ENCODE measurements at regions not wholly inside any gene's neighbourhood (a gene's known extent, or its start where the extent isn't known, plus 50 kb on each side); places are given as distances from the start of the nearest gene placed in this dataset.

DNA sequence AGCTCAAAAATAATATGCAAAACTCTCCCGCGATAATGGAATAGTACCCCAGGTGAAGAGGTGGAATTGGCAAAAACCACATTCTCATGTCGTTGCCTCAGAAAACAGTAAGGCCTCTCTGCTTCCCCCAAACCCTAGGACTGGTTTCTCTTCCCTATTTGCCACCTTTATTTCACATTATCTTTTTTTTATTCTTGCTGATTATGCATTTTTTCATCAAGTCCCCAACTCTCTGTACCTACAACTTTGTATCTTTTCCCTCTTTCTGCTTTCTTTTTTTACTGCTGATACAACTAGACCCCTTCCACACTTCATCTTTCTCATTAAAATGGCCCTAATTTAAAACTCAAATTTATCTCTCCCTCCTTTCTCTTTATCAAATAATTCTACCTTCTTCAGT, 1472.2 kb downstream of the SUCLG1 start:
- TF ChIP-seq, protein P1, sequence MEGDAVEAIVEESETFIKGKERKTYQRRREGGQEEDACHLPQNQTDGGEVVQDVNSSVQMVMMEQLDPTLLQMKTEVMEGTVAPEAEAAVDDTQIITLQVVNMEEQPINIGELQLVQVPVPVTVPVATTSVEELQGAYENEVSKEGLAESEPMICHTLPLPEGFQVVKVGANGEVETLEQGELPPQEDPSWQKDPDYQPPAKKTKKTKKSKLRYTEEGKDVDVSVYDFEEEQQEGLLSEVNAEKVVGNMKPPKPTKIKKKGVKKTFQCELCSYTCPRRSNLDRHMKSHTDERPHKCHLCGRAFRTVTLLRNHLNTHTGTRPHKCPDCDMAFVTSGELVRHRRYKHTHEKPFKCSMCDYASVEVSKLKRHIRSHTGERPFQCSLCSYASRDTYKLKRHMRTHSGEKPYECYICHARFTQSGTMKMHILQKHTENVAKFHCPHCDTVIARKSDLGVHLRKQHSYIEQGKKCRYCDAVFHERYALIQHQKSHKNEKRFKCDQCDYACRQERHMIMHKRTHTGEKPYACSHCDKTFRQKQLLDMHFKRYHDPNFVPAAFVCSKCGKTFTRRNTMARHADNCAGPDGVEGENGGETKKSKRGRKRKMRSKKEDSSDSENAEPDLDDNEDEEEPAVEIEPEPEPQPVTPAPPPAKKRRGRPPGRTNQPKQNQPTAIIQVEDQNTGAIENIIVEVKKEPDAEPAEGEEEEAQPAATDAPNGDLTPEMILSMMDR (IDR thresholded peaks at IDR 0.05): no peak
- no peak overlapping the region for H3K27ac ChIP-seq
- no peak for DNase-seq
- no peak overlapping the region for H3K4me3 ChIP-seq
- no peak for ATAC-seq
- peaks cover 0 to 14% of the 10 kb centered on the region in 2 donors for H3K9me3 ChIP-seq
- no peaks in the 10 kb centered on the region for H3K27me3 ChIP-seq
- H3K36me3 ChIP-seq: no peaks in the 10 kb centered on the region
- no peaks in the 10 kb centered on the region for H3K4me1 ChIP-seq
- intact Hi-C loops (cut with DNase I): no loop called here

DNA sequence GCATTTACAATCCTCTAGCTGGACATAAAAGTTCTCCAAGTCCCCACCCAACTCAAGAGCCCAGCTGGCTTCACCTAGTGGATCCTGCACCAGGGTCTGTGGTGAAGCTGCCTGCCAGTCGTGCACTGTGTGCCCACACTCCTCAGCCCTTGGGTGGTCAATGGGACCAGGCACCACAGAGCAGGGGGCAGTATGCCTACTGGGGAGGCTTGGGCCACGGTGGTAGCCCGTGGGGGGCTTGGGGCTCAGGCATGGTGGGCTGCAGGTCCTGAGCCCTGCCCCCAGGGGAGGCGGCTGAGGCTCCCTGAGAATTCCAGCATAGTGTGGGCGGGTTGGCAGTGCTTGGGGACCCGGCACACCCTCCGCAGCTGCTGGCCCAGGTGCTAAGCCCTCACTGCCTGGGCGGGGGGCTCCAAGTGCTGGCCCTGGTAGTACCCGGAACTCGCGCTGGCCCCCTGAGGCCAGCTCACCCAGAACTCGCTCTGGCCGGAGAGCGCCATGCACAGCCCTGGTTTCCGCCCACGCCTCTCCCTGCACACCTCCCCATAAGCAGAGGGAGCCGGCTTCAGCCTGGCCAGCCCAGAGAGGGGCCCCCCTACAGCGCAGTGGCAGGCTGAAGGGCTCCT, 1473.4 kb downstream of the SUCLG1 start:
- Histone ChIP-seq H3K36me3 (no peaks in the 10 kb centered on the region), H3K27me3 (no peaks in the 10 kb centered on the region), H3K27ac (no peak overlapping the region), H3K4me3 (no peak overlapping the region), H3K9me3 (peaks cover 0 to 22% of the 10 kb centered on the region in 2 donors), H3K4me1 (no peaks in the 10 kb centered on the region)
- TF ChIP-seq, protein P1 (IDR thresholded peaks at IDR 0.05): no peak
- DNase-seq: no peak
- intact Hi-C loops (cut with DNase I): no loop called here
- no peak for ATAC-seq

DNA sequence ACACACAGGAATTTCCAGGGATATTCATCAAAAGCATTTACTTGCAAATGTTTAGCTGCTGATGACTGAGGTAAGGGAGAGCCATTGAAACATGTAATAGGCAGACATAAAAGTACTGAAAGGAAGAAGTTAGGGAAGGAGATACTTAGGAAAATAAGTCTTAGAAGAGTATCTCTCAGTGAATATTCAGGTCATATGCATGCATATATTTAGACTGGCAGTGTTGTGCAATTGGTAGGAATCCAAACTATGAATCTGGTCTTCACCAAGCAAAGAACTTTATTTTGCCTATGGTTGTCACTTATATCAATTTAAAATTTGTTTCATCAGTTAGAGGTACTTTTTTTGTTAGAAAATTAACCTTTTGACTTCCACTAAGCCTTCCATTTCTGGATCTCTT, 1490.7 kb downstream of the SUCLG1 start:
- Histone ChIP-seq H3K4me1 (no peaks in the 10 kb centered on the region), H3K27ac (no peak overlapping the region), H3K9me3 (peaks cover 3 to 25% of the 10 kb centered on the region in 2 donors), H3K27me3 (no peaks in the 10 kb centered on the region), H3K4me3 (no peak overlapping the region), H3K36me3 (no peaks in the 10 kb centered on the region)
- TF ChIP-seq, protein P1 (IDR thresholded peaks at IDR 0.05): no peak
- DNase-seq (no peak), ATAC-seq (no peak)
- intact Hi-C loops (cut with DNase I): no loop called here

DNA sequence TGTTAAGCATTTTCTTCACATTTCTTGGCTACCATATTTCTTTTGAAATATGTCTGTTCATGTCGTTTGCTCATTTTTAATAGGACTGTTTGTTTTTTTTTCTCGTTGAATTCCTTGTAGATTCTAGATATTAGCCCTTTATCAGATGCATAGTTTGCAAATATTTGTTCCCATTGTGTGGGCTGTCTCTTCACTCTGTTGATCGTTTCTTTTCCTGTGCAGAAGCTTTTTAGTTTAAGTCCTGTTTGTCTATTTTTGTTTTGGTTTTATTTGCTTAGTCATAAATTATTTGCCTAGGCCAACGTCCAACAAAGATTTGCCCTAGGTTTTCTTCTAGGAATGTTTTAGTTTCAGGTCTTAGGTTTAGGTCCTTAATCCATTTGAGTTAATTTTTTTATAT, 1494.7 kb downstream of the SUCLG1 start:
- TF ChIP-seq, protein P1 (IDR thresholded peaks at IDR 0.05): no peak

DNA sequence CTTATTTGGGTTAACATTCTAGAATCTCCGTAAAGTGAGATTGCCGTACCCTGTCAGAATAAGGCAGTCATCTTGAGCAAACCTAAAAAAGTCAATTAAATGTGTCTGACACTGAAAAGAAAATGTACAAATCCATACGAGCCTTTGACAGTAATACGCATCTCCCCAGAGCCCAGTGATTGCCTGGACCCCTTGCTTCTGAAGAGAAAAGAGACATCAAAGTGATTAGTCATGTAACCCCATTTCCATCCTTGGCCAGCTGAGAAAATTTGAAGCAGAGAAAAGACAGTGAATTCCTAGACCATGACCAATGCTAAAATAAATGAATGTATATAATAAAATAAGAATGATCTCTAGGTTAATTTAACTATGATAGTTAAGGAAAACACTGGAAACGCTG, 1499.4 kb downstream of the SUCLG1 start:
- intact Hi-C loops (cut with DNase I): no loop called here
- Histone ChIP-seq H3K27me3 (no peaks in the 10 kb centered on the region), H3K4me3 (no peak overlapping the region), H3K27ac (no peak overlapping the region), H3K36me3 (no peaks in the 10 kb centered on the region), H3K9me3 (peaks cover 3 to 13% of the 10 kb centered on the region in 2 donors), H3K4me1 (no peaks in the 10 kb centered on the region)
- DNase-seq (no peak), ATAC-seq (no peak)
- TF ChIP-seq, protein P1 (IDR thresholded peaks at IDR 0.05): no peak

More for the DNA sequence above, 1494.7 kb downstream of the SUCLG1 start:
- no peaks in the 10 kb centered on the region for H3K27me3 ChIP-seq
- H3K27ac ChIP-seq: no peak overlapping the region
- no peak overlapping the region for H3K4me3 ChIP-seq
- DNase-seq (no peak), ATAC-seq (no peak)
- no peaks in the 10 kb centered on the region for H3K36me3 ChIP-seq
- intact Hi-C loops (cut with DNase I): no loop called here
- no peaks in the 10 kb centered on the region for H3K4me1 ChIP-seq
- peaks cover 3 to 27% of the 10 kb centered on the region in 2 donors for H3K9me3 ChIP-seq

Measured in left lung (tissue), 4 donors.